ENCODE measurements at regions not wholly inside any gene's neighbourhood (a gene's known extent, or its start where the extent isn't known, plus 50 kb on each side); places are given as distances from the start of the nearest gene placed in this dataset.
A peak's percentile ranks its signal among the peaks of the same experiment; 100 is the strongest.
"Not testable (repeated sequence)": the region's sequence is repeated elsewhere in the genome, so short reads cannot be mapped to it uniquely, and the experiment has no call there.

- intact Hi-C loops (cut with DNase I): no loop called here
- TF ChIP-seq POLR2AphosphoS5 (IDR thresholded peaks at IDR 0.05): no peak
- TF ChIP-seq POLR2A (IDR thresholded peaks at IDR 0.05; ENCODE audit: low read depth): no peak
- no peak for TF ChIP-seq EP300 (IDR thresholded peaks at IDR 0.05)
- no peak for TF ChIP-seq CTCF (IDR thresholded peaks at IDR 0.05)
- Histone ChIP-seq H3K4me3 (no peak overlapping the region), H3K4me1 (peaks cover 10 to 13% (median 12%) of the 10 kb centered on the region in 4 donors), H3K27me3 (no peaks in the 10 kb centered on the region), H3K36me3 (no peaks in the 10 kb centered on the region), H3K27ac (replicated peaks in 1 of 4) (no peak overlapping the region), H3K9me3 (no peaks in the 10 kb centered on the region)
- no peak for DNase-seq (ENCODE audit: extremely low spot score)
- 94% methylated on average over 9 of the region's 9 CpGs for WGBS
Observed at GRCh38 chr3:197397838-197398237, 99.4 kb upstream of the DLG1 start.

- no peak for DNase-seq (ENCODE audit: extremely low spot score)
- intact Hi-C loops (cut with DNase I): no loop called here
- TF ChIP-seq POLR2AphosphoS5 (IDR thresholded peaks at IDR 0.05) (peak in 1 of 2 donors; percentile 23), CTCF (IDR thresholded peaks at IDR 0.05) (no peak)
- Histone ChIP-seq H3K4me1 (peaks cover 10 to 13% (median 12%) of the 10 kb centered on the region in 4 donors), H3K4me3 (no peak overlapping the region), H3K27ac (replicated peaks in 1 of 4) (peak overlapping the region in 2 of 4 donors; percentile 1 to 57), H3K27me3 (peaks cover 0 to 9% (median 0%) of the 10 kb centered on the region in 4 donors), H3K36me3 (no peaks in the 10 kb centered on the region), H3K9me3 (no peaks in the 10 kb centered on the region)
- WGBS: 83% methylated on average over 23 of the region's 25 CpGs
Observed at GRCh38 chr3:197394464-197395321, 96.3 kb upstream of the DLG1 start.

- WGBS: 95% methylated on average over 8 of the region's 8 CpGs
- H3K4me1 ChIP-seq: peaks cover 10 to 13% (median 12%) of the 10 kb centered on the region in 4 donors
- H3K4me3 ChIP-seq; DNase-seq (ENCODE audit: extremely low spot score); intact Hi-C loops (cut with DNase I); H3K27me3 ChIP-seq; H3K36me3 ChIP-seq; H3K9me3 ChIP-seq: not testable (repeated sequence)
- H3K27ac ChIP-seq (replicated peaks in 1 of 4): peak overlapping the region in 1 of 4 donors; percentile 57
Observed at GRCh38 chr3:197394126-197394463, 95.7 kb upstream of the DLG1 start.

- intact Hi-C loops (cut with DNase I): no loop called here
- Histone ChIP-seq H3K4me1 (peaks cover 10 to 13% (median 12%) of the 10 kb centered on the region in 4 donors), H3K9me3 (no peaks in the 10 kb centered on the region), H3K36me3 (no peaks in the 10 kb centered on the region), H3K4me3 (no peak overlapping the region), H3K27ac (replicated peaks in 1 of 4) (no peak overlapping the region), H3K27me3 (peaks cover 0 to 9% (median 0%) of the 10 kb centered on the region in 4 donors)
- 93% methylated on average over 4 of the region's 4 CpGs for WGBS
- TF ChIP-seq CTCF (IDR thresholded peaks at IDR 0.05) (no peak), POLR2A (IDR thresholded peaks at IDR 0.05; ENCODE audit: low read depth) (no peak), EP300 (IDR thresholded peaks at IDR 0.05) (no peak), POLR2AphosphoS5 (IDR thresholded peaks at IDR 0.05) (no peak)
- DNase-seq (ENCODE audit: extremely low spot score): no peak
Observed at GRCh38 chr3:197393711-197394110, 95.3 kb upstream of the DLG1 start.

- 62% methylated on average over 3 of the region's 3 CpGs for WGBS
- no peaks in the 10 kb centered on the region for H3K9me3 ChIP-seq
- H3K27ac ChIP-seq (replicated peaks in 1 of 4): no peak overlapping the region
- TF ChIP-seq EP300 (IDR thresholded peaks at IDR 0.05): no peak
- no peak for TF ChIP-seq CTCF (IDR thresholded peaks at IDR 0.05)
- no peak for TF ChIP-seq POLR2A (IDR thresholded peaks at IDR 0.05; ENCODE audit: low read depth)
- TF ChIP-seq POLR2AphosphoS5 (IDR thresholded peaks at IDR 0.05): no peak
- no peaks in the 10 kb centered on the region for H3K36me3 ChIP-seq
- DNase-seq (ENCODE audit: extremely low spot score): no peak
- intact Hi-C loops (cut with DNase I): no loop called here
- peaks cover 0 to 9% (median 0%) of the 10 kb centered on the region in 4 donors for H3K27me3 ChIP-seq
- no peak overlapping the region for H3K4me3 ChIP-seq
- peaks cover 10 to 13% (median 12%) of the 10 kb centered on the region in 4 donors for H3K4me1 ChIP-seq
Observed at GRCh38 chr3:197392961-197393360, 94.5 kb upstream of the DLG1 start.
